Kidney (tissue), 10 donors: ENCODE measurements at regions not wholly inside any gene's neighbourhood (a gene's known extent, or its start where the extent isn't known, plus 50 kb on each side); places are given as distances from the start of the nearest gene placed in this dataset.
"Not testable (repeated sequence)": the region's sequence is repeated elsewhere in the genome, so short reads cannot be mapped to it uniquely, and the experiment has no call there.

Source experiments
- DNase-seq, 5 donors: peaks; one replicate each; pipeline ENCODE4 v3.0.0-alpha.2; 2013 to 2020
- FAIRE-seq: peaks from 2 replicates; lab custom pipeline; 2012; peaks lifted over from hg19 to GRCh38; lab: Jason Lieb, UNC
- H3K27ac ChIP-seq, 2 donors: one replicate each; pipeline ENCODE4 v1.7.0; 2013; ENCODE audit warnings: low read depth in 2 of 2, low read length in 2 of 2, inconsistent platforms in 1 of 2
- H3K27me3 ChIP-seq: one replicate; pipeline ENCODE4 v1.7.1; 2013; ENCODE audit warnings: low read length, inconsistent platforms; ENCODE audit not compliant: control insufficient read depth, insufficient read depth
- H3K36me3 ChIP-seq, 3 donors: one replicate each; pipeline versions ENCODE4 v1.7.0 to v1.7.1; 2013; ENCODE audit warnings: low read length in 3 of 3, control low read depth in 1 of 3, inconsistent platforms in 1 of 3; ENCODE audit not compliant: insufficient read depth in 3 of 3, control insufficient read depth in 2 of 3
- H3K4me1 ChIP-seq, 3 donors: one replicate each; pipeline versions ENCODE4 v1.7.0 to v1.7.1; 2013; ENCODE audit warnings: low read length in 3 of 3, inconsistent platforms in 1 of 3, low read depth in 1 of 3; ENCODE audit not compliant: control insufficient read depth in 2 of 3, insufficient read depth in 2 of 3
- H3K4me3 ChIP-seq, 3 donors: one replicate each; pipeline versions ENCODE4 v1.7.0 to v1.8.1; 2013; ENCODE audit warnings: low read length in 3 of 3, control low read depth in 1 of 3, inconsistent platforms in 1 of 3
- H3K9ac ChIP-seq, 3 donors: one replicate each; pipeline versions ENCODE4 v1.7.0 to v1.7.1; 2013; ENCODE audit warnings: low read length in 3 of 3, control low read depth in 1 of 3, inconsistent platforms in 1 of 3
- H3K9me3 ChIP-seq, 3 donors: one replicate each; pipeline versions ENCODE4 v1.7.0 to v1.7.1; 2013; ENCODE audit warnings: low read length in 3 of 3, control low read depth in 1 of 3, inconsistent platforms in 1 of 3; ENCODE audit not compliant: control insufficient read depth in 2 of 3, insufficient read depth in 1 of 3
- intact Hi-C: fragments of 100-400 bp; cut with DNase I; formaldehyde crosslinking; loops from one replicate; pipeline ENCODE4 v1.11.1; 2022
- donor health status: control.
- donor health status: control.
- donor health status: DM: yes; HTN: yes; CAD: no.
- donor health status: Normal renal cell carcinoma (clear cell type).

GRCh38 chr9:61412738-61413137 lies 222.9 kb downstream of the SPATA31A7 start:
- H3K27ac ChIP-seq, H3K9me3 ChIP-seq, H3K9ac ChIP-seq, H3K27me3 ChIP-seq, H3K4me3 ChIP-seq, FAIRE-seq, H3K36me3 ChIP-seq, H3K4me1 ChIP-seq, DNase-seq, intact Hi-C loops: not testable (repeated sequence)

DNA sequence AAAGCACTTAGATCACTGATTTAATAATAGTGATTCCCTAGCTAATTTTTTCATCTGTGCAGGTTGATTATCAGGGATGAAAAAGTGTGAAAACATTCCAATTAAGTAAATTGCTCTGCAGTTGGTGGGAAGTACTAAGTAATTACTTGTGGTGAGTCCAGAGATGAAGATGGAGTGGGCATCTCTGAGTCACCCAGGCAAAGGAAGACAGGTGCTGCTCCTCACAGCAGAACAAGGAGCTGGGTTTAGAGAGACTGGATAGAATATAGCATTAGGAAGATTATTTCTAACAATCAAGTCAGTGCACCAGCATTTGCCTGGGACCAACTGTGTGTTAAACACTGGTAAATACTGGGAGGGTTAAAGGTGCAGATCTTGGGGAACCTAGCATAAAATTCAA lies 228.3 kb downstream of the SPATA31A7 start:
- DNase-seq, result peak in 1 of 5 donors; percentile 1
- H3K9me3 ChIP-seq, intact Hi-C loops, FAIRE-seq, H3K36me3 ChIP-seq, H3K9ac ChIP-seq, H3K4me3 ChIP-seq, H3K4me1 ChIP-seq, H3K27me3 ChIP-seq, H3K27ac ChIP-seq: not testable (repeated sequence)

DNA sequence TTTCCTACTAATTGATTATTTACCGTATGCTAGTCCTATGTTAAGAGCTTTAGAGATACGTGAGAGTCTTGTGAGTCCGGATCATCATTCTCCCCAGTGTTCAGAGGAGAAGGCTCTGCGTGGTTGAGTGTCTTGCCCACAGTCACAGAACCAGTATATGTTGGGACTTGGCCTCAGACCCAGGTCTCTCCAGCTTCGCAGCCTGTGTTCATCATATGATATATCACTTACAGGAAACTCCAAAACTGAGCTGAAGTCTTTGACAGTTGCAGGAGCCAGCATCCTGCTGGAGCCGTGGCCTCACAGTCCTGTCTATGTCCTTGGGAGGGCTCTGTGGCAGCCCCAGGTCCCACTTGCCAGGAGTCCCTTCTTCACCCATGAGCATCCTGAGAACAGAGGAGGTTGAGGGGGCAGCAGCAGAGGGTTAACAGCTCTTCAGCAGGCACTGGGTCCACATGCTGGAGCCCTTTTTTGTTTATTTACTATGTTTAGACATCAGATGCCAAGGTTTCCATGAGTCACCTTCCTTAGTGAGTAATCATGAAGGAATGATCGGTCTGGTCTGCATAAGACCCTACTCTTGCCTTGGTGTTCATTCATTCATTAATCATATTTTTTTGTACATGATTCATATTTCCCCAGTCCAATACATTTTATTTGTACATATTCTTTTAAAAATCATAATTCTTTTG lies 230.6 kb downstream of the SPATA31A7 start:
- H3K9ac ChIP-seq, FAIRE-seq, DNase-seq, H3K4me3 ChIP-seq, H3K9me3 ChIP-seq, H3K36me3 ChIP-seq, H3K27ac ChIP-seq, intact Hi-C loops, H3K27me3 ChIP-seq, H3K4me1 ChIP-seq: not testable (repeated sequence)

GRCh38 chr9:61447189-61447588 lies 257.4 kb downstream of the SPATA31A7 start:
- H3K36me3 ChIP-seq, H3K9ac ChIP-seq, intact Hi-C loops, H3K9me3 ChIP-seq, FAIRE-seq, DNase-seq, H3K4me3 ChIP-seq, H3K4me1 ChIP-seq, H3K27me3 ChIP-seq, H3K27ac ChIP-seq: not testable (repeated sequence)

DNA sequence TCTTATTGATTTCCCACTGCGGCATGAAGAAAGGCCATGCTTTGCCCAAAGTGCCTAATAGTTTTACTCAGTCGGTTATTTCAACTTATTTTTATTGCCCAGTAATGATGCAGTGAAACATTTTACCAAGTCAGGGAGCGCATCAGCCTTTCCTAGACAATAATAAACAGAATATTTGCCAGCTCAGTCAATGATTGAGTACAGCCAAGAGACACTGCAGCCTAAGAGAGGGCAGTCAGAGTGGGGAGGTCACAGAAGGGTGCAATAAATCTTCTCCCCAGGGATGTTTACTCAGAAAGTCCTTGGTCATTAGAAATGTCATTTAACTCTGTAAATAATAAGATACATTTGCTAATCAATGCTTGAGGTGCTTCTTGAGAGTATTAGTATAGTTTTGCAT lies 271.0 kb downstream of the SPATA31A7 start:
- H3K9me3 ChIP-seq, H3K9ac ChIP-seq, H3K27ac ChIP-seq, H3K27me3 ChIP-seq, DNase-seq, H3K36me3 ChIP-seq, FAIRE-seq, intact Hi-C loops, H3K4me3 ChIP-seq, H3K4me1 ChIP-seq: not testable (repeated sequence)
